DND-41 (cell line): ENCODE measurements at regions not wholly inside any gene's neighbourhood (a gene's known extent, or its start where the extent isn't known, plus 50 kb on each side); places are given as distances from the start of the nearest gene placed in this dataset.

Source experiments
- EZH2 ChIP-seq: IDR thresholded peaks from 3 replicates; pipeline ENCODE4 v1.6.1; 2012; ENCODE audit warnings: borderline replicate concordance, low read depth, mild to moderate bottlenecking, moderate library complexity, low read length, inconsistent platforms; ENCODE audit not compliant: severe bottlenecking
- TF ChIP-seq, protein P1 (sequence below): IDR thresholded peaks from 2 replicates; pipeline ENCODE4 v1.5.1; 2012; ENCODE audit warnings: borderline replicate concordance, low read length, moderate library complexity, mild to moderate bottlenecking; ENCODE audit not compliant: poor library complexity, severe bottlenecking; ENCODE audit errors: extremely low read depth

DNA sequence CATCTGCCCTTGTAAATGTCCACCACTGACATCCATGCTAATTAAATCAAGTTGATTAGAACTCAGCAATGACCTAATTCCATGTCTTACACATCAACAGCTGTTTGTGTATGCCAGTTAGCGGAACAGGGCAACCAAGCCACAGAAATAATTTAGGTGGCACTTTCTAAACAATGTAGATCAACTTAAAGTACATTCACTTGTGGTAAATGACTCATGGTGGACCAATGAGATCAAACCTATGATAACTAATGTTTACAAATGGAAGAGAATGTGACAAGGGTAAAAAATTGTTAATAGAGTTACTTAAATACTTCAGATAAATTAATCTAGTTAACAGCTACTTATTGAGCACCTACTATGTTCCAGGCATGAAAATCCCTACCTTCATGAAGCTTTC, 63.1 kb upstream of the ICA1 start:
- TF ChIP-seq, protein P1, sequence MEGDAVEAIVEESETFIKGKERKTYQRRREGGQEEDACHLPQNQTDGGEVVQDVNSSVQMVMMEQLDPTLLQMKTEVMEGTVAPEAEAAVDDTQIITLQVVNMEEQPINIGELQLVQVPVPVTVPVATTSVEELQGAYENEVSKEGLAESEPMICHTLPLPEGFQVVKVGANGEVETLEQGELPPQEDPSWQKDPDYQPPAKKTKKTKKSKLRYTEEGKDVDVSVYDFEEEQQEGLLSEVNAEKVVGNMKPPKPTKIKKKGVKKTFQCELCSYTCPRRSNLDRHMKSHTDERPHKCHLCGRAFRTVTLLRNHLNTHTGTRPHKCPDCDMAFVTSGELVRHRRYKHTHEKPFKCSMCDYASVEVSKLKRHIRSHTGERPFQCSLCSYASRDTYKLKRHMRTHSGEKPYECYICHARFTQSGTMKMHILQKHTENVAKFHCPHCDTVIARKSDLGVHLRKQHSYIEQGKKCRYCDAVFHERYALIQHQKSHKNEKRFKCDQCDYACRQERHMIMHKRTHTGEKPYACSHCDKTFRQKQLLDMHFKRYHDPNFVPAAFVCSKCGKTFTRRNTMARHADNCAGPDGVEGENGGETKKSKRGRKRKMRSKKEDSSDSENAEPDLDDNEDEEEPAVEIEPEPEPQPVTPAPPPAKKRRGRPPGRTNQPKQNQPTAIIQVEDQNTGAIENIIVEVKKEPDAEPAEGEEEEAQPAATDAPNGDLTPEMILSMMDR: no peak
- TF ChIP-seq EZH2: no peak
